ENCODE measurements at regions not wholly inside any gene's neighbourhood (a gene's known extent, or its start where the extent isn't known, plus 50 kb on each side); places are given as distances from the start of the nearest gene placed in this dataset.

DNA sequence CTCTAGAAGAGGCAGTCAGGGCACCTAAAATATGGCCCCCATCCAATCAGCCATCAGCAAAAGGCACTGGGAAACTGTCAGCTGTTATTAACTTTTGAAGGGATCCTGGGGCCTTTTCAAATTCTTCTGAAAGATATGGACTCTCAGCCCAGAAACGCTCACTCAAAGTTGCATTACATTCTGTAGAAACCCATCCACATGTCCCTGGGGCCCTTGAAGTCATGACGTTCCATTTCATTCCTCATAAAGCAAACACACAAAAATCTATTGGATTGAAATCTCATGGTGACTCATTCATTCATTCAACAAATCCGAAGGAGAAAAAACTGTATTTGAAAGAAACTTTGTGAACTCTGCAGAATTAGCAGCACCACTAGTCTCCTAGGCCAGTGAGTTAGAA is 215.3 kb downstream of the C16orf95 start (continued):
- TF ChIP-seq, protein P1, sequence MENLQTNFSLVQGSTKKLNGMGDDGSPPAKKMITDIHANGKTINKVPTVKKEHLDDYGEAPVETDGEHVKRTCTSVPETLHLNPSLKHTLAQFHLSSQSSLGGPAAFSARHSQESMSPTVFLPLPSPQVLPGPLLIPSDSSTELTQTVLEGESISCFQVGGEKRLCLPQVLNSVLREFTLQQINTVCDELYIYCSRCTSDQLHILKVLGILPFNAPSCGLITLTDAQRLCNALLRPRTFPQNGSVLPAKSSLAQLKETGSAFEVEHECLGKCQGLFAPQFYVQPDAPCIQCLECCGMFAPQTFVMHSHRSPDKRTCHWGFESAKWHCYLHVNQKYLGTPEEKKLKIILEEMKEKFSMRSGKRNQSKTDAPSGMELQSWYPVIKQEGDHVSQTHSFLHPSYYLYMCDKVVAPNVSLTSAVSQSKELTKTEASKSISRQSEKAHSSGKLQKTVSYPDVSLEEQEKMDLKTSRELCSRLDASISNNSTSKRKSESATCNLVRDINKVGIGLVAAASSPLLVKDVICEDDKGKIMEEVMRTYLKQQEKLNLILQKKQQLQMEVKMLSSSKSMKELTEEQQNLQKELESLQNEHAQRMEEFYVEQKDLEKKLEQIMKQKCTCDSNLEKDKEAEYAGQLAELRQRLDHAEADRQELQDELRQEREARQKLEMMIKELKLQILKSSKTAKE (IDR thresholded peaks at IDR 0.05; ENCODE audit: low read depth, poor library complexity, severe bottlenecking), result no peak
- no peak for TF ChIP-seq CHD1 (IDR thresholded peaks at IDR 0.05; ENCODE audit: low read depth, low read length)
- no peak for TF ChIP-seq EGR1 (IDR thresholded peaks at IDR 0.05; ENCODE audit: borderline replicate concordance in 1 of 2, low read depth in 2 of 2, low read length in 2 of 2)
- TF ChIP-seq IKZF1 (conservative IDR thresholded peaks at IDR 0.05), result no peak
- no peak for TF ChIP-seq SMAD5 (IDR thresholded peaks at IDR 0.05; ENCODE audit: low read depth)
- TF ChIP-seq ZBTB40 (IDR thresholded peaks at IDR 0.05; ENCODE audit: borderline replicate concordance), result no peak

DNA sequence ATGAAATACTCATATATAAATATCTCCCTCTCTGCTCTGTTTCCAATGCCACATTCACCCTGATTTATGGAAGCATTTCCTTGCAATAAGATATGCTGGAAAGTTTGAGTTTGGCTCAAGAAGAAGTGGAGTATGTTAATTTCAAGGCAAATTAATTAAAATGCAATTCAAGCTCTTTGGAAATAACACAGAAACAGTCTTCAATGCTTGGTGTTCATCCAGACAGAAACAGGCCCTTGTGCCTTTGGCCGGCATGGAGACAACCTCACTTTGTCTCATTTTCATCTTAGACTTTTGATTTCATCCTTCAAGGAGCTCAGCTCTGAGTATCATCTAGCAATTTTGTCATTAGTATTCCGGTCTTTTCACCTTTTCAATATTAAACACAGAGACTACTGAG is 210.0 kb downstream of the C16orf95 start:
- Histone ChIP-seq H2AFZ (ENCODE audit: control insufficient read depth, low read depth, low read length) (no peak overlapping the region), H3K9ac (ENCODE audit: control insufficient read depth, insufficient read depth, low read length) (no peak overlapping the region), H3K36me3 (ENCODE audit: control insufficient read depth in 2 of 2, insufficient read depth in 2 of 2, low read length in 1 of 2) (no peaks in the 10 kb centered on the region), H4K20me1 (ENCODE audit: control insufficient read depth, insufficient read depth) (no peaks in the 10 kb centered on the region), H3K27ac (ENCODE audit: control insufficient read depth, insufficient read depth) (no peak overlapping the region), H3K9me3 (replicated peaks; ENCODE audit: control insufficient read depth, insufficient read depth, low read length) (no peaks in the 10 kb centered on the region), H3K79me2 (ENCODE audit: control insufficient read depth, insufficient read depth, low read length) (no peaks in the 10 kb centered on the region), H3K4me1 (ENCODE audit: control insufficient read depth, insufficient read depth, low read length) (no peaks in the 10 kb centered on the region), H3K4me2 (ENCODE audit: control insufficient read depth, insufficient read depth) (no peak overlapping the region), H3K4me3 (no peak overlapping the region), H3K27me3 (replicated peaks in 1 of 2; ENCODE audit: control insufficient read depth in 2 of 2, insufficient read depth in 2 of 2, low read length in 1 of 2) (no peaks in the 10 kb centered on the region)
- 48% methylated on average over 2 of the region's 2 CpGs for WGBS (ENCODE audit: insufficient coverage, insufficient replicate concordance, low lambda C conversion rate, missing lambda C conversion rate)
- intact Hi-C loops (cut with micrococcal nuclease; ENCODE audit: unreplicated experiment), result no loop called here
- ATAC-seq (no peak), DNase-seq (ENCODE audit: low read depth, low spot score) (no peak), FAIRE-seq (no peak)
- POLR2A ChIA-PET, result interaction anchor here (0.6 kb wide), 1 partner anchor 34 kb away, joined by 4 read pairs; no protein-coding TSS in a partner anchor
- SMC1A ChIA-PET (ENCODE audit: uncharacterized antibody, unreplicated experiment), result no interaction called here
- no TSS peak for BruUV-seq (replicated peaks)
- CTCF ChIA-PET, result interaction anchor here (1.2 kb wide), 2 partner anchors 10 to 26 kb away, joined by 3 read pairs; no protein-coding TSS in a partner anchor
- no peak for TF ChIP-seq MEF2B (IDR thresholded peaks at IDR 0.05; ENCODE audit: partially characterized antibody, poor library complexity, severe bottlenecking)
- no peak for TF ChIP-seq E2F8 (IDR thresholded peaks at IDR 0.05; ENCODE audit: low read depth, partially characterized antibody)
- no peak for TF ChIP-seq ATF7 (IDR thresholded peaks at IDR 0.05; ENCODE audit: low read depth)
- no peak for TF ChIP-seq NFIC (IDR thresholded peaks at IDR 0.05; ENCODE audit: low read depth, low read length)
- no peak for TF ChIP-seq ELK1 (IDR thresholded peaks at IDR 0.05; ENCODE audit: low read depth, low read length)
- no peak for TF ChIP-seq CHD2 (IDR thresholded peaks at IDR 0.05; ENCODE audit: borderline replicate concordance, low read depth, low read length)
- in situ Hi-C loops (cut with MboI), result no loop called here
- RAD21 ChIA-PET (ENCODE audit: unreplicated experiment), result interaction anchor here (0.6 kb wide), 1 partner anchor 1291 kb away, joined by 3 read pairs; no protein-coding TSS in a partner anchor
